Spinal cord (tissue), 9 donors: ENCODE measurements at regions not wholly inside any gene's neighbourhood (a gene's known extent, or its start where the extent isn't known, plus 50 kb on each side); places are given as distances from the start of the nearest gene placed in this dataset.
"Not testable (repeated sequence)": the region's sequence is repeated elsewhere in the genome, so short reads cannot be mapped to it uniquely, and the experiment has no call there.

Experiments used
- DNase-seq, 6 donors: peaks; one replicate each; pipeline versions ENCODE4 v3.0.0 to v3.0.0-alpha.2; 2013 to 2015; ENCODE audit warnings: low spot score in 6 of 6, low read depth in 4 of 6
- H3K27ac ChIP-seq: one replicate; pipeline ENCODE4 v1.5.1; 2013; ENCODE audit warnings: low read depth, low read length, control low read depth
- H3K27me3 ChIP-seq: one replicate; pipeline ENCODE4 v1.6.1; 2013; ENCODE audit warnings: low read length; ENCODE audit not compliant: control insufficient read depth, insufficient read depth
- H3K36me3 ChIP-seq: one replicate; pipeline ENCODE4 v1.6.1; 2013; ENCODE audit warnings: low read length; ENCODE audit not compliant: control insufficient read depth, insufficient read depth
- H3K4me1 ChIP-seq: one replicate; pipeline ENCODE4 v1.6.1; 2013; ENCODE audit warnings: low read length; ENCODE audit not compliant: control insufficient read depth, insufficient read depth
- H3K4me3 ChIP-seq: one replicate; pipeline ENCODE4 v1.5.1; 2013; ENCODE audit warnings: low read depth, low read length, control low read depth
- H3K9me3 ChIP-seq: one replicate; pipeline ENCODE4 v1.6.1; 2013; ENCODE audit warnings: low read length; ENCODE audit not compliant: control insufficient read depth, insufficient read depth
- WGBS: methylation state at CpG from one replicate; pipeline ENCODE4 v1.1.5; 2013; ENCODE audit warnings: missing lambda C conversion rate; ENCODE audit not compliant: insufficient coverage; 5-methylcytosine and 5-hydroxymethylcytosine counted together
- donor health status: healthy.

DNA sequence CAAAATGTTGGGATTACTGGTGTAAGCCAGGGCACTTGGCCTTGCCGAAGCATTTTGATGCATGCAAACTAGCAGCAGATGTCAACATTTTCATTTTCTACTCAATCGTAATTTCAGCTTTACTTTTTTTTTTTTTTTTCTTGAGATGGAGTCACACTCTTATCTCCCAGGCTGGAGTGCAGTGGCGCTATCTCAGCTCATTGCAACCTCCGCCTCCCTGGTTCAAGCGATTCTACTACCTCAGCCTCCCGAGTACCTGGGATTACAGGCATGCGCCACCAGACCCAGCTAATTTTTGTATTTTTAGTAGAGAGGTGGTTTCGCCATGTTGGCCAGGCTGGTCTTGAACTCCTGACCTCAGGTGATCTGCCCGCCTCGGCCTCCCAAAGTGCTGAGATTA is 373.3 kb upstream of the RGS6 start:
- H3K4me3 ChIP-seq, H3K9me3 ChIP-seq, H3K27ac ChIP-seq, H3K4me1 ChIP-seq, H3K36me3 ChIP-seq, H3K27me3 ChIP-seq, DNase-seq: not testable (repeated sequence)
- 94% methylated on average over 3 of the region's 10 CpGs for WGBS

GRCh38 chr14:71560751-71561150 is 371.5 kb upstream of the RGS6 start:
- no peaks in the 10 kb centered on the region for H3K36me3 ChIP-seq
- H3K27me3 ChIP-seq: no peaks in the 10 kb centered on the region
- DNase-seq: no peak
- no peaks in the 10 kb centered on the region for H3K4me1 ChIP-seq
- no peaks in the 10 kb centered on the region for H3K9me3 ChIP-seq
- no peak overlapping the region for H3K4me3 ChIP-seq
- no peak overlapping the region for H3K27ac ChIP-seq

DNA sequence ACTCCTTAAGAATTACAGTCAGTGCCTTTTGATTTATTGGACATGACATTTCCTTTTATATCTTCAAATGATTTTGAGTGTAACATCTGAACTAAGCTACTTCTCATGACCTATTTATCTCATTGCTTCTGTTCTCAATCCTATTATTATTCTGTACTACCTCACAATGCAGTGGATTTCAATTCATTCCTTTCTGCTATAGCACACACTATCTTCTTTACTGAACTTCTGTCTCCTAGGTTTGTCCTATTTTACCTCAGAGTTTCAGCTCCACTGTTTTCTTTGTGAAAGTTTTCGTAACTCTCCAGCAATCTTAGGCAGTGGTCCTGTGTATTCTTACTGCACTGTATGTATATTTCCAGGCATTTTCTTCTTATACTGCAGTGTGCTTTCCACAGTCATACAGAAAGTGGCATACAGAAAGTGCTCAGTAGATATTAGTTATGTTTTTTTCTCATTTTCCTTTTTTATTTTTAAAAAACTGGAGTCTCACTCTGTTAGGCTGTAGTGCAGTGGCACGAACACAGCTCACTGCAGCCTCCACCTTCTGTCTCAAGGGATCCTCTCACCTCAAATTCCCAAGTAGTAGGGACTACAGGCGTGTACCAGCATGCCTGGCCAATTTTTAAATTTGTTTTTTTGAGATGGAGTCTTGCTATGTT is 368.6 kb upstream of the RGS6 start:
- DNase-seq: no peak
- H3K9me3 ChIP-seq: no peaks in the 10 kb centered on the region
- no peaks in the 10 kb centered on the region for H3K4me1 ChIP-seq
- H3K36me3 ChIP-seq: no peaks in the 10 kb centered on the region
- no peak overlapping the region for H3K27ac ChIP-seq
- no peak overlapping the region for H3K4me3 ChIP-seq
- WGBS: no CpG with 5 or more reads among the region's 3 CpGs
- H3K27me3 ChIP-seq: no peaks in the 10 kb centered on the region

- Histone ChIP-seq H3K4me3 (no peak overlapping the region), H3K36me3 (no peaks in the 10 kb centered on the region), H3K9me3 (no peaks in the 10 kb centered on the region), H3K27me3 (no peaks in the 10 kb centered on the region), H3K27ac (no peak overlapping the region), H3K4me1 (no peaks in the 10 kb centered on the region)
- DNase-seq: no peak
- WGBS: 83% methylated on average over 1 of the region's 4 CpGs
Observed at GRCh38 chr14:71566276-71566675, 366.0 kb upstream of the RGS6 start.

GRCh38 chr14:71567499-71568133 is 364.6 kb upstream of the RGS6 start:
- not testable (repeated sequence) for H3K4me3 ChIP-seq, DNase-seq, H3K27ac ChIP-seq, H3K4me1 ChIP-seq, H3K9me3 ChIP-seq, H3K27me3 ChIP-seq, H3K36me3 ChIP-seq
- WGBS: no CpG with 5 or more reads among the region's 2 CpGs

- H3K27me3 ChIP-seq: no peaks in the 10 kb centered on the region
- DNase-seq: peak in 1 of 6 donors; percentile 46
Observed at GRCh38 chr14:71574976-71575375, 357.3 kb upstream of the RGS6 start.

DNA sequence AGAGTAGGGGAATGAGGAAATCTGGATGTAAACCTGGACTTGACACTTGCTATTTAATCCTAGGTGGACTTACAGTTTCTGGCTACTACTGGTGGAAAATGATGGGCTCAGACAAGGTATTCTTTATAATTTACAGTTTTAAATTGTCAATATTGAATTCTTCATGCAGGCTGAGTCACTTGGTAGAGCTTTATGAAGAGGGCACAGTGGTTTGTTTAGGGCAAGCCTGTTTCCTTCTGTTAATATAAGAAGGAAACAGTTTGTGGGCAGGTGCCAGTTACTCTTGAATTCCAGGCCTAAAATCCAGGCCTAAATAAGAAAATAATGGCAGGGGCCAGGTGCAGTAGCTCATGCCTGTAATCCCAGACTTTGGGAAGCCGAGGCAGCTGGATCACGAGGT is 355.8 kb upstream of the RGS6 start:
- 100% methylated on average over 1 of the region's 2 CpGs for WGBS
- Histone ChIP-seq H3K27ac (no peak overlapping the region), H3K36me3 (no peaks in the 10 kb centered on the region), H3K4me1 (no peaks in the 10 kb centered on the region), H3K27me3 (no peaks in the 10 kb centered on the region), H3K4me3 (no peak overlapping the region), H3K9me3 (no peaks in the 10 kb centered on the region)
- no peak for DNase-seq

More at GRCh38 chr14:71574976-71575375, 357.3 kb upstream of the RGS6 start:
- no peaks in the 10 kb centered on the region for H3K36me3 ChIP-seq
- no CpG with 5 or more reads among the region's 2 CpGs for WGBS
- H3K4me3 ChIP-seq: no peak overlapping the region
- no peak overlapping the region for H3K27ac ChIP-seq
- no peaks in the 10 kb centered on the region for H3K4me1 ChIP-seq
- no peaks in the 10 kb centered on the region for H3K9me3 ChIP-seq

GRCh38 chr14:71579331-71579730 is 352.9 kb upstream of the RGS6 start:
- Histone ChIP-seq H3K4me3 (no peak overlapping the region), H3K4me1 (no peaks in the 10 kb centered on the region), H3K36me3 (no peaks in the 10 kb centered on the region), H3K27ac (no peak overlapping the region), H3K27me3 (peaks cover 2% of the 10 kb centered on the region), H3K9me3 (no peaks in the 10 kb centered on the region)
- 92% methylated on average over 2 of the region's 3 CpGs for WGBS
- DNase-seq: no peak

DNA sequence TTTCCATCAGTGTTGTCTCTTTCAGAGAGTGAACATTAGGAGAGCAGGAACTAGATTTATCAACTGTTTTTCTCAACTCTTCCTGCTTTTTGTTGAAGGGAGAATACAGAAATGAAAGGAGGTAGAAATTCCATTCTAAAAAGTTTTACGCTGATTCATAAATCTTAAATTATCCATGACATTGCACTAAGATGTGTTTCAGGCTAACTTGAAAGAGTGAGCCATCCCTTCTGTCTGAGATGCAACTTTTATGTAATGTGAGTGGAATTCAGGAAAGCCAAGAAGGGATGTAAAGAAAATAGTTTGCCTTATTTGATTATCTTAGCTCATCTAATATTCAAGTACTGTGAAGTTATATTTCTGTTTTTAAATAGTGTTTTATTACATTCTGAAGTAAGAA is 349.5 kb upstream of the RGS6 start:
- Histone ChIP-seq H3K36me3 (no peaks in the 10 kb centered on the region), H3K27ac (no peak overlapping the region), H3K4me3 (no peak overlapping the region), H3K4me1 (no peaks in the 10 kb centered on the region), H3K27me3 (peaks cover 2% of the 10 kb centered on the region), H3K9me3 (no peaks in the 10 kb centered on the region)
- no peak for DNase-seq
- WGBS: no CpG with 5 or more reads among the region's 1 CpG

DNA sequence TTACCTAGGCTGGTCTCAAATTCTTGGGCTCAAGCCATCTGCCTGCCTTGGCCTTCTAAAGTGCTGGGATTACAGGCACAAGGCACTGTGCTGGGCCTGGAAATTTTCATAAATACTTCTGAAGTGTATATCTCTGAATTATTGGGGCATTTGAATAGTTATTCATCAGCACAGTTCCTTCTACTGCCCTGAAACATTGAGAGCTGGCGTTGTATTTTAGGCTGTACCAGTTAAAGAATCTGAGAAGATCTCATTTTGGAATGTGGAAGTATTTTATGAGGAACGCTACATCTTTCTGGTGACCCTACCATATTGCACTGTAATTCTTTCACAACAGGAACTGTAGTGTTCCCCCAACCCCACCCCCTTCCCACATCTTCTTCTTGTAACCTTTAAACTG is 349.0 kb upstream of the RGS6 start:
- no peaks in the 10 kb centered on the region for H3K36me3 ChIP-seq
- no peaks in the 10 kb centered on the region for H3K4me1 ChIP-seq
- H3K27me3 ChIP-seq: peaks cover 2% of the 10 kb centered on the region
- H3K4me3 ChIP-seq: no peak overlapping the region
- H3K9me3 ChIP-seq: no peaks in the 10 kb centered on the region
- WGBS: no CpG with 5 or more reads among the region's 2 CpGs
- H3K27ac ChIP-seq: no peak overlapping the region
- DNase-seq: no peak
